Adrenal gland (tissue), 9 donors: ENCODE measurements at regions not wholly inside any gene's neighbourhood (a gene's known extent, or its start where the extent isn't known, plus 50 kb on each side); places are given as distances from the start of the nearest gene placed in this dataset.

ENCODE experiments used
- DNase-seq, 7 donors: peaks; one replicate each; pipeline ENCODE4 v3.0.0-alpha.2; 2019 to 2020
- H3K27ac ChIP-seq, 5 donors: fragments of 200-600 bp; sonication (generic) in 4 of 5; 1 replicate in 3 of 5; 2 replicates in 2 of 5; pipeline versions ENCODE4 v1.5.1 to v1.8.0; 2016 to 2020; ENCODE audit warnings: mild to moderate bottlenecking in 1 of 5
- H3K27me3 ChIP-seq: fragments of 200-600 bp; 2 replicates; pipeline ENCODE4 v1.8.0; 2021
- H3K36me3 ChIP-seq, 2 donors: fragments of 200-600 bp; replicated peaks in 1 of 2; 1 replicate in 1 of 2; 2 replicates in 1 of 2; pipeline versions ENCODE4 v1.5.1 to v1.8.0; 2018 to 2022
- H3K4me1 ChIP-seq, 2 donors: fragments of 200-600 bp; replicated peaks in 1 of 2; 1 replicate in 1 of 2; 2 replicates in 1 of 2; pipeline versions ENCODE4 v1.5.1 to v1.8.0; 2018 to 2021
- H3K4me3 ChIP-seq, 4 donors: fragments of 200-600 bp; sonication (generic) in 3 of 4; one replicate each; pipeline ENCODE4 v1.5.1; 2016 to 2018
- H3K9me3 ChIP-seq, 3 donors: fragments of 200-600 bp; sonication (generic) in 1 of 3; replicated peaks in 1 of 3; 1 replicate in 2 of 3; 2 replicates in 1 of 3; pipeline versions ENCODE4 v1.5.1 to v1.8.0; 2016 to 2021
- CTCF ChIP-seq, 6 experiments: fragments of 450-650 bp in 4 of 6; fragments of 200-600 bp in 2 of 6; sonication (generic) in 1 of 6; IDR thresholded peaks; 1 replicate in 5 of 6; 2 replicates in 1 of 6; pipeline versions ENCODE4 v1.5.1 to v1.8.0; 2016 to 2021; ENCODE audit warnings: antibody characterized with exemption in 6 of 6, mild to moderate bottlenecking in 2 of 6, moderate library complexity in 1 of 6
- POLR2A ChIP-seq, 2 donors: fragments of 450-650 bp; IDR thresholded peaks; one replicate each; pipeline ENCODE4 v1.6.1; 2017; ENCODE audit warnings: antibody characterized with exemption in 2 of 2, mild to moderate bottlenecking in 2 of 2, moderate library complexity in 1 of 2
- WGBS, 4 donors: extraction: QIAGEN DNeasy Blood & Tissue Kit in 2 of 4; methylation state at CpG; one replicate each; pipeline versions ENCODE4 v1.1.5 to v1.1.7; 2013 to 2017; 5-methylcytosine and 5-hydroxymethylcytosine counted together
- intact Hi-C, 2 donors: fragments of 100-400 bp; cut with DNase I; formaldehyde crosslinking; loops; one replicate each; pipeline versions ENCODE4 v1.14.1 to v1.15.0; 2022 to 2023
- donor health status: healthy with polysubstance abuse.
- donor health status: Bipolar disorder and iron deficiency.
- donor health status: DM: yes; HTN: yes; CAD: no.
- donor health status: DM: no; HTN: no; CAD: no.
- donor health status: DM: no; HTN: no; CAD: no.

GRCh38 chr22:22151308-22151707, 93.3 kb upstream of the VPREB1 start:
- H3K4me3 ChIP-seq: no peak overlapping the region
- no peaks in the 10 kb centered on the region for H3K36me3 ChIP-seq
- H3K4me1 ChIP-seq: no peaks in the 10 kb centered on the region
- no peak for DNase-seq
- peaks cover 11% of the 10 kb centered on the region for H3K27me3 ChIP-seq
- no peak overlapping the region for H3K27ac ChIP-seq
- intact Hi-C loops: no loop called here
- 73 to 87% (median 76%) methylated on average over 2 of the region's 2 CpGs for WGBS, 4 donors
- TF ChIP-seq CTCF (IDR thresholded peaks at IDR 0.05) (no peak), POLR2A (IDR thresholded peaks at IDR 0.05) (no peak)
- no peaks in the 10 kb centered on the region for H3K9me3 ChIP-seq

GRCh38 chr22:22150457-22150856, 94.1 kb upstream of the VPREB1 start:
- intact Hi-C loops: no loop called here
- peaks cover 11% of the 10 kb centered on the region for H3K27me3 ChIP-seq
- no peaks in the 10 kb centered on the region for H3K4me1 ChIP-seq

GRCh38 chr22:22148905-22149304, 95.7 kb upstream of the VPREB1 start:
- peaks cover 11% of the 10 kb centered on the region for H3K27me3 ChIP-seq
- no peak for DNase-seq
- intact Hi-C loops: no loop called here
- WGBS, 4 donors: 54 to 66% (median 62%) methylated on average over 1 of the region's 1 CpG
- no peak overlapping the region for H3K4me3 ChIP-seq
- H3K36me3 ChIP-seq: no peaks in the 10 kb centered on the region
- TF ChIP-seq POLR2A (IDR thresholded peaks at IDR 0.05): no peak
- TF ChIP-seq CTCF (IDR thresholded peaks at IDR 0.05): no peak
- H3K27ac ChIP-seq: no peak overlapping the region
- H3K9me3 ChIP-seq: no peaks in the 10 kb centered on the region
- no peaks in the 10 kb centered on the region for H3K4me1 ChIP-seq

More at GRCh38 chr22:22150457-22150856, 94.1 kb upstream of the VPREB1 start:
- Histone ChIP-seq H3K4me3 (no peak overlapping the region), H3K9me3 (no peaks in the 10 kb centered on the region), H3K36me3 (no peaks in the 10 kb centered on the region), H3K27ac (no peak overlapping the region)
- 34 to 67% (median 58%) methylated on average over 1 of the region's 1 CpG for WGBS, 4 donors
- TF ChIP-seq POLR2A (IDR thresholded peaks at IDR 0.05): no peak
- no peak for TF ChIP-seq CTCF (IDR thresholded peaks at IDR 0.05)
- DNase-seq: no peak

- TF ChIP-seq CTCF (IDR thresholded peaks at IDR 0.05) (no peak), POLR2A (IDR thresholded peaks at IDR 0.05) (no peak)
- 0 to 93% (median 57%) methylated on average over 1 of the region's 1 CpG for WGBS, 4 donors
- Histone ChIP-seq H3K9me3 (no peaks in the 10 kb centered on the region), H3K36me3 (no peaks in the 10 kb centered on the region), H3K4me1 (no peaks in the 10 kb centered on the region), H3K27me3 (peaks cover 9% of the 10 kb centered on the region), H3K27ac (no peak overlapping the region), H3K4me3 (no peak overlapping the region)
- DNase-seq: no peak
- intact Hi-C loops: no loop called here
Observed at GRCh38 chr22:22144858-22145257, 99.7 kb upstream of the VPREB1 start.
